Pancreas (tissue), 10 donors: ENCODE measurements at regions not wholly inside any gene's neighbourhood (a gene's known extent, or its start where the extent isn't known, plus 50 kb on each side); places are given as distances from the start of the nearest gene placed in this dataset.
A peak's percentile ranks its signal among the peaks of the same experiment; 100 is the strongest.

Source experiments
- ATAC-seq, 4 donors: fragments of 200-7000 bp; cut with Tn5 transposase; one replicate each; pipeline versions ENCODE4 v1.8.0 to v1.9.1; 2020; ENCODE audit warnings: mild to moderate bottlenecking in 4 of 4, moderate library complexity in 4 of 4
- DNase-seq, 6 donors: peaks; one replicate each; pipeline ENCODE4 v3.0.0-alpha.2; 2020
- FAIRE-seq: peaks from 2 replicates; lab custom pipeline; 2012; peaks lifted over from hg19 to GRCh38; lab: Jason Lieb, UNC
- H3K27ac ChIP-seq, 4 donors: fragments of 200-600 bp; sonication (generic); 1 replicate in 3 of 4; 2 replicates in 1 of 4; pipeline versions ENCODE4 v1.5.0 to v1.8.0; 2020
- H3K27me3 ChIP-seq, 4 donors: fragments of 200-600 bp; one replicate each; pipeline ENCODE4 v1.8.0; 2021
- H3K36me3 ChIP-seq, 3 donors: fragments of 200-600 bp; sonication (generic) in 1 of 3; one replicate each; pipeline versions ENCODE4 v1.5.0 to v1.8.0; 2020 to 2021
- H3K4me1 ChIP-seq, 3 donors: fragments of 200-600 bp; one replicate each; pipeline ENCODE4 v1.8.0; 2021
- H3K4me3 ChIP-seq, 4 donors: fragments of 200-600 bp; sonication (generic) in 2 of 4; one replicate each; pipeline versions ENCODE4 v1.5.0 to v1.8.0; 2020 to 2021
- H3K9me3 ChIP-seq, 4 donors: fragments of 200-600 bp; one replicate each; pipeline ENCODE4 v1.8.0; 2021
- WGBS, 2 donors: extraction: QIAGEN DNeasy Blood & Tissue Kit; methylation state at CpG; one replicate each; pipeline ENCODE4 v1.1.7; 2013; 5-methylcytosine and 5-hydroxymethylcytosine counted together
- intact Hi-C, 3 donors: fragments of 100-400 bp; cut with DNase I; formaldehyde crosslinking; loops; one replicate each; pipeline versions ENCODE4 v1.11.1 to v1.14.2; 2022
- TF ChIP-seq, protein P1 (sequence below), 4 donors: fragments of 200-600 bp; sonication (generic) in 3 of 4; IDR thresholded peaks; one replicate each; pipeline versions ENCODE4 v1.5.0 to v1.8.0; 2021; ENCODE audit warnings: antibody characterized with exemption in 4 of 4
- donor health status: healthy with polysubstance abuse.
- donor health status: DM: no; HTN: no; CAD: no; lungs with moderate emphysema.
- donor health status: DM: no; HTN: no; CAD: no.
- donor health status: control.
- donor health status: control.
- donor health status: Bipolar disorder and iron deficiency.
- donor health status: DM: yes; HTN: yes; CAD: no.
- donor health status: DM: no; HTN: no; CAD: no.
- donor health status: DM: no; HTN: no; CAD: no.
- donor health status: DM: yes; HTN: yes; CAD: no.

DNA sequence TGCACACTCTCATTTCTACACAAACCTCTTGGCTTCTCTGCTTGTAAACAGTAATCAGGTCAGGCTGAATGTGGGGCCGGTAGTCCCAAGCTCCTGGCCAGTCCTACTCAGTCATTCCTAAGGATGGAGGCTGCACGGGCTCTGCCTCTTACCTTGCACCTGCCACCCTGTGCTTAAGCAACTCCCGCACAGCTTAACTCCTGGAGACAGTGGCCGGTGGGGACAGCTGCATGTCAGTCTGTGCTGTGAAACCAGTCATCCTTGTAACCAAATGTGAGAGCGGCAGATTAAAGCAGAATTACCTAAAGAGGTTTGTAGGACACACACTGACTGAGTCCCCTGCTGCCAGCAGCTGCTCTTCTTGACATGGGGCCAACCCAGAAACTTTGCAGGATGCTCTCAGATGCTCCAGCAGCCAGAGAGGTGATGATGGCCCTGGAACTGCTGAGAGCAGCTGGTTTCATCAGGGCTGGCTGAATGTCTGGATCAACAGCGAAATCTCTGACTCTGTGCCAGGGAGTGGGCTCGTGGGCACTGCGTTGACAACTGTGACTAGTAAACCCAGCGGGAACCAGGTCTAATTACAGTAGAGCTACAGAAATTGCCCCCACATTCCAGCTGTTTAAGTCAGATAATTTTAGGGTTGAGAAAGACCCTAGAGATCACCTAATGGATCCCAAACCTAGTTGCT is 123.7 kb downstream of the ANAPC4 start:
- WGBS, 2 donors, result 59 to 68% methylated on average over 9 of the region's 9 CpGs
- intact Hi-C loops, result no loop called here
- no peaks in the 10 kb centered on the region for H3K4me1 ChIP-seq
- TF ChIP-seq, protein P1, sequence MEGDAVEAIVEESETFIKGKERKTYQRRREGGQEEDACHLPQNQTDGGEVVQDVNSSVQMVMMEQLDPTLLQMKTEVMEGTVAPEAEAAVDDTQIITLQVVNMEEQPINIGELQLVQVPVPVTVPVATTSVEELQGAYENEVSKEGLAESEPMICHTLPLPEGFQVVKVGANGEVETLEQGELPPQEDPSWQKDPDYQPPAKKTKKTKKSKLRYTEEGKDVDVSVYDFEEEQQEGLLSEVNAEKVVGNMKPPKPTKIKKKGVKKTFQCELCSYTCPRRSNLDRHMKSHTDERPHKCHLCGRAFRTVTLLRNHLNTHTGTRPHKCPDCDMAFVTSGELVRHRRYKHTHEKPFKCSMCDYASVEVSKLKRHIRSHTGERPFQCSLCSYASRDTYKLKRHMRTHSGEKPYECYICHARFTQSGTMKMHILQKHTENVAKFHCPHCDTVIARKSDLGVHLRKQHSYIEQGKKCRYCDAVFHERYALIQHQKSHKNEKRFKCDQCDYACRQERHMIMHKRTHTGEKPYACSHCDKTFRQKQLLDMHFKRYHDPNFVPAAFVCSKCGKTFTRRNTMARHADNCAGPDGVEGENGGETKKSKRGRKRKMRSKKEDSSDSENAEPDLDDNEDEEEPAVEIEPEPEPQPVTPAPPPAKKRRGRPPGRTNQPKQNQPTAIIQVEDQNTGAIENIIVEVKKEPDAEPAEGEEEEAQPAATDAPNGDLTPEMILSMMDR (IDR thresholded peaks at IDR 0.05), result no peak
- H3K36me3 ChIP-seq, result no peaks in the 10 kb centered on the region
- DNase-seq, result no peak
- ATAC-seq, result no peak
- no peaks in the 10 kb centered on the region for H3K27me3 ChIP-seq
- no peak for FAIRE-seq
- H3K27ac ChIP-seq, result no peak overlapping the region
- no peak overlapping the region for H3K4me3 ChIP-seq
- H3K9me3 ChIP-seq, result no peaks in the 10 kb centered on the region

DNA sequence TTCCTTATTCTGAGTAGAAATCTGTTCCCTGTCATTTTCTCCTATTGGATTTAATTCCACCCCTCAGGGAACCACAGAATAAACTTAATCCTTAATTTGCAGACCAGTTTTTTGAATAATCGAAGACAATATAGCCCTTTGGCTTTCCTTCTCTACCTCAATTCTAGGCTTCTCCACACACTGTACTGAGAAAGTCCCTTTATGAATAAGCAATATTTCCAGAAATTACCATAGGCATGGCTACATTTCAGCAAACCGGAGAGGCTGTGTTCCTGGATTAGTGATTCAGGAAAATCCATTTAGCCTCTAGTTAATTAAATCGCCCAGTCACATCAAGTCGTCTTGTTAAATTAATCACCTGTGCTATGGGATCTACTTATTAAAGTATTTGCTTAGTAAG is 125.1 kb downstream of the ANAPC4 start:
- TF ChIP-seq, protein P1 (IDR thresholded peaks at IDR 0.05), result no peak
- Histone ChIP-seq H3K36me3 (no peaks in the 10 kb centered on the region), H3K27ac (no peak overlapping the region), H3K4me3 (no peak overlapping the region), H3K9me3 (no peaks in the 10 kb centered on the region), H3K27me3 (no peaks in the 10 kb centered on the region), H3K4me1 (no peaks in the 10 kb centered on the region)
- FAIRE-seq (no peak), DNase-seq (no peak), ATAC-seq (no peak)
- 49 to 53% methylated on average over 4 of the region's 4 CpGs for WGBS, 2 donors
- intact Hi-C loops, result no loop called here

DNA sequence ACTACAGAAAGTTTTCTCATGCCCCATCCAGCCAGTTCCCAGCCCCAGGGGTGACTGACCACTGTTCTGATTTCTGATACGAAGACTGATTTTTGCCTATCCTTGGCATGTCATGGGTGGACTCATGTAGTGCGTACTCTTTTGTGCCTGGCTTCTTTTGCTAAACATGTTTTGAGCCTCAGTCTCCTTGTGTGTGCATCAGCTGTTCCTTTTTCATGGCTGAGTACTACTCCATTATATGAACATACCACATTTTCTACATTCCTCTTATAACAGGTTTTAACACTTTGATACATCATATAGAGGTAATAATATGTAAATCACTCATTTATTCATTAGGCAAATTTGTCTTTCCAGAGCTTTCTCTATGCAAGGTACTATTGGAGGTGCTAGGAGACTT is 126.7 kb downstream of the ANAPC4 start:
- TF ChIP-seq, protein P1 (IDR thresholded peaks at IDR 0.05), result no peak
- WGBS, 2 donors, result 87 to 92% methylated on average over 2 of the region's 2 CpGs
- H3K27ac ChIP-seq, result no peak overlapping the region
- H3K4me3 ChIP-seq, result no peak overlapping the region
- no peaks in the 10 kb centered on the region for H3K9me3 ChIP-seq
- intact Hi-C loops, result no loop called here
- no peaks in the 10 kb centered on the region for H3K27me3 ChIP-seq
- H3K36me3 ChIP-seq, result no peaks in the 10 kb centered on the region
- no peak for ATAC-seq
- FAIRE-seq, result no peak
- H3K4me1 ChIP-seq, result no peaks in the 10 kb centered on the region
- no peak for DNase-seq

DNA sequence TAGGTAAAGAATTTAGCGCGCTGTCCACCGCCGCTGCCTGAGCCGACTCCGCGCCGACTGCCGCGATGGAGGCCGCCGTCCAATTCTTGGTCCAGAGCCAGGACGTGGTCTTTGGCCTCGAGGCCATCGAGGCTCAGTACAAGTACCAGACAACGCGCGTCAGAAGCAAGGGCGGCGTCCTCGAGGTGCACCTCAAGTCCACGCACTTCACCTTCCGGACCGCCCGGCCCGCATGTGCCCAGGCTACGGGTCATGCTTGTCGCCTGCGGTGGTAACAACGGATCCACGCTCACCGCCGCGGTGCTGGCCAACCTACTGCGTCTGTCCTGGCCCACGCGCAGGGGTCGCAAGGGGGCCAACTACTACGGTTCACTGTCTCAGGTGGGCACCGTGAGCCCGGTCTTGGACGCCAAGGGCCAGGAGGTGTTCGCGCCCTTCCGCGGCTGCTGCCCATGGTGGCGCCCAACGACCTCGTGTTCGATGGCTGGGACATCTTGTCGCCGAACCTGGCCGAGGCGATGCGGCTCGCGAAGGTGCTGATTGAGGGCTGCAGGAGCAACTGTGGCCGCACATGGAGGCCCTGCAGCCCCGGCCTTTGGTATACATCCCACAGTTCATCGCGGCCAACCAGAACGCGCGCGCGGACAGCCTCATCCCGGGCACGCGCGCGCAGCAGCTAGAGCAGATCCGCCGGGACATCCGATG is 128.0 kb downstream of the ANAPC4 start:
- WGBS, 2 donors, result 95 to 96% methylated on average over 74 of the region's 74 CpGs
- no peak overlapping the region for H3K27ac ChIP-seq
- no peak for ATAC-seq
- H3K27me3 ChIP-seq, result no peaks in the 10 kb centered on the region
- TF ChIP-seq, protein P1 (IDR thresholded peaks at IDR 0.05), result no peak
- no peak for FAIRE-seq
- no peaks in the 10 kb centered on the region for H3K9me3 ChIP-seq
- peak in 1 of 6 donors; percentile 66 for DNase-seq
- no peaks in the 10 kb centered on the region for H3K36me3 ChIP-seq
- H3K4me3 ChIP-seq, result no peak overlapping the region
- intact Hi-C loops, result no loop called here
- no peaks in the 10 kb centered on the region for H3K4me1 ChIP-seq

DNA sequence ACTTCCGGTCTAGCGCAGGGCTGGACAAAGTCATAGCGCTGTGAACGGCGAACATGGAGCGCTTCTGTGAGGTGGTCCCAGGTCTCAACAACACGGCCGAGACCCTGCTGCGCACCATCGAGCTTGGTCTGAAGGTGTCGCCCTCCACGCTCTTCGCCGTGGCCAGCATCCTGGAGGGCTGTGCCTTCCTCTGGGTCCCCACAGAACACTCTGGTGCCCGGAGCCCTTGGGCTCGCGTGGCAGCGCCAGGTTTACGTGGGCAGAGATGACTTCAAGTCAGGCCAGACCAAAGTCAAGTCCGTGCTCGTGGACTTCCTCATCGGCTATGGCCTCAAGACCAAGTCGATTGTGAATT is 128.6 kb downstream of the ANAPC4 start:
- FAIRE-seq, result no peak

More for the DNA sequence above, 128.6 kb downstream of the ANAPC4 start:
- no peaks in the 10 kb centered on the region for H3K9me3 ChIP-seq
- WGBS, 2 donors, result 94 to 97% methylated on average over 23 of the region's 23 CpGs
- H3K4me1 ChIP-seq, result no peaks in the 10 kb centered on the region
- H3K27me3 ChIP-seq, result no peaks in the 10 kb centered on the region
- DNase-seq (peak in 1 of 6 donors; percentile 39), ATAC-seq (no peak)
- TF ChIP-seq, protein P1 (IDR thresholded peaks at IDR 0.05), result no peak
- intact Hi-C loops, result no loop called here
- H3K4me3 ChIP-seq, result no peak overlapping the region
- no peak overlapping the region for H3K27ac ChIP-seq
- no peaks in the 10 kb centered on the region for H3K36me3 ChIP-seq
